H7 (cell line): ENCODE measurements at regions not wholly inside any gene's neighbourhood (a gene's known extent, or its start where the extent isn't known, plus 50 kb on each side); places are given as distances from the start of the nearest gene placed in this dataset.

Source experiments
- DNase-seq: peaks from one replicate; pipeline ENCODE4 v3.0.0; 2012
- H3K27me3 ChIP-seq: 2 replicates; pipeline ENCODE4 v1.6.0; 2011; ENCODE audit warnings: mild to moderate bottlenecking, low read length; ENCODE audit not compliant: control insufficient read depth, insufficient read depth
- H3K36me3 ChIP-seq: replicated peaks from 2 replicates; pipeline ENCODE4 v1.5.1; 2011; ENCODE audit warnings: low read length; ENCODE audit not compliant: control insufficient read depth, insufficient read depth
- H3K4me3 ChIP-seq: 2 replicates; pipeline ENCODE4 v1.5.1; 2011; ENCODE audit warnings: low read depth, mild to moderate bottlenecking, control low read depth, low read length, moderate library complexity; ENCODE audit not compliant: insufficient read depth

DNA sequence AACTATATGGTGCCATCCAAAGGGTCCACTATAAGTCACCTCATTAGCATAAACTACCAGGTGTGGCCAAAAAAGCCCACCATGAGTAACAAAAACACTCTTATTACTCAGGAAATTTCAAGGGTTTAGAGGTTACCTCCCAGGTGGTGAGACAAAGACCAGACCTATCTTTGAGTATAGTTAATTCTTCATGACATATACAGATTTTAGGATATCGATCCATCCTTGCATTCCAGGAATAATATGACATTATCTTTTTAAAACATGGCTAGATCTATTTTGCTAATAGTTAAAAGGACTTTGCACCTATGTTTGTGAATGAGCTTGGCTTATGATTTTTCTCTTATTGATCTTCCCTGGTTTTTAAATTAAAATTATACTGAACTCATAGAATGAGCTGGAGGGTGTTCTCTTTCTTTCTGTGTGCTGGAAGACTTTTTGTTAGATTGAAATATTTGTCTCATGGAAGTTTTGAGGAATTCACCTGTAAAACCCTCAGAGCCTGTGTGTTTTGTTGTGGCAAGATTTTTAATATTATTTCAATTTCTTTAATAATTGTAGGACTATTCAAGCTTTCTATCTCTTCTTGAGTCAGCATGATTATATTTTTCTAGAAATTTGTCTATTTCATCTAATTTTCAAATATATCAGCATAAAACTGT is 138.7 kb upstream of the SLC45A1 start:
- DNase-seq = no peak
- no peaks in the 10 kb centered on the region for H3K27me3 ChIP-seq
- H3K4me3 ChIP-seq = no peak overlapping the region
- H3K36me3 ChIP-seq = no peaks in the 10 kb centered on the region

GRCh38 chr1:8176279-8176678 is 141.6 kb upstream of the SLC45A1 start:
- no peak overlapping the region for H3K4me3 ChIP-seq
- DNase-seq = no peak
- no peaks in the 10 kb centered on the region for H3K27me3 ChIP-seq
- no peaks in the 10 kb centered on the region for H3K36me3 ChIP-seq

DNA sequence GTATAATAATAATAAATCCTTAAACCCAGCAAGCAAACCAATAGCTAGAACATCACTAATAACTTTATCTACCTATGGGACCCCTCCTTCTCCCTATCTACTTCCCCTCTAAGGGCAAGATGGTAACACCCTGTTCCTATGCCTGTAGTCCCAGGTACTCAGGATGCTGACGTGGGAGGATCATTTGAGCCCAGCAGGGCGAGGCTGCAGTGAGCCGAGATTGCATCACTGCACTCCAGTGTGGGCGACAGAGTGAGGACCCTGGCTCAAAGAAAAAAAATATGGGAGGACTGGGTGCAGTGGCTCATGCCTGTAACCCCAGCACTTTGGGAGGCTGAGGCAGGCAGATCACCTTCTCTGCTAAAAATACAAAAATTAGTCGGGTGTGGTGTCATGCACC is 143.1 kb upstream of the SLC45A1 start:
- H3K27me3 ChIP-seq = no peaks in the 10 kb centered on the region
- DNase-seq = no peak
- H3K36me3 ChIP-seq = no peaks in the 10 kb centered on the region
- no peak overlapping the region for H3K4me3 ChIP-seq

DNA sequence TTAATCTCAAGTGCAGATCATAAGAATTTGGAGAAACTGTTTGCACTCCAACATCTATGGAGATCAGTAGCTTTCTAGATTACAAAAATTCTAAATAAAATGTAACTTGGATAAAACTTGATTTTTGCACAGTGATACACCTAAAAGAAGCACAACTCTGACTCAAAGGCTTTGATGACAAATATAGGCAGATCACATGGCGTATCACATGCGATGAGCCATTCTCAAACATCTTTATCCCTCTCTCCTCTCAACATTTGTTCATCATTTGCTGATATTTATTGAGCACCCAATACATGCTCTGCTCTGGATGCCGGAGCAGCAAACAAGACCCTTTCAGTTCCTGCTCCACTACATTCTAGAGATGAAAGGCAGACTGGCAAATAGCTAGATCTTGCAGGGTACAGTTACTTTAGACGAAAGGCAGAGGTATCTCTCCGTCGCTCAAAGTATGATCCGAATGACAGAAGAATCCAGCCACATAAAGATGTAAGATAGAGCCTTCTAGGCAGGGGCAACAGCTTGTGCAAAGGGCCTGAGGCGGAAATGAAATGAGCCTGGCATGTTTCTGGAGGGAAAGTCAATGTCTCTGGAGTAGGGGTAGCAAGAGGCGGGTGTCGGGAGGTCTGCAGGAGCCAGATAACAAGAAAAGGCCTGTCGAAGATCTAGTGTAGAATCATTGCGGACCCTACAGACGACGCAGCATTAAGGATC is 145.8 kb upstream of the ERRFI1 start:
- Histone ChIP-seq H3K27me3 (no peaks in the 10 kb centered on the region), H3K4me3 (no peak overlapping the region), H3K36me3 (no peaks in the 10 kb centered on the region)
- no peak for DNase-seq

- H3K4me3 ChIP-seq = no peak overlapping the region
- no peak for DNase-seq
- H3K36me3 ChIP-seq = no peaks in the 10 kb centered on the region
- no peaks in the 10 kb centered on the region for H3K27me3 ChIP-seq
Measured at GRCh38 chr1:8170059-8170835, 144.1 kb upstream of the ERRFI1 start.

DNA sequence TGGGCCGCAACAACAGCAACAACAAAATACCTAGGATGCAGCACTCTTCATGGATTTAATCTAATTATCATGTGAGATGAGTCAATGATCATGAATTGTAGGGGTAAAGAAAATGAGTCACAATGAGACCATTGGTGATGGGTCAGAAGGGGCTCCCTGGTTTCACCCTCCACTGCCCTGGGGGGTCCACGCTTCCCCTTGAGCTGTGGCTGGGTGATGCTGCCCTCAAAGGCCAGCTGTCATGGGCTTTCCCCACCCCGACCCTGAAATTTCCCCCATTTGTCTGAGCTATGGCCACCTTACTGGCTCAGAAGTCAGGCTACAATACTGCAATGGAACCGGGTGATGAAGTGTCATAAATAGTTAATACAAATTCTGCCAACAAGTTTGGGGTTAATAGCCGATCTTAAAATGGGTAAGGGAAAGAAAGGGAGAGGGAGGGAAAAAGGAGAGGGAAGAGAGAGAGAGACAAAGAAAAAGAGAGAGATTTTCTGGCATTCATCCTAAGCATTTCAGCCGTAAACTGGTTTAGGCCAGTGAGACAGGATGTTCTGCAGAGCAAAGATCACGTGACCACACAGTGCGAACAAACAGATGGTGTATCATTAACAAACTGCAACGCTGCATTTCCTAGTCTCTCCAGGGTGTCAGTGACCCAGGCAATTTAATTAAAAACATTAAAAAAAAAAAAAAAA is 143.4 kb upstream of the ERRFI1 start:
- H3K36me3 ChIP-seq = no peaks in the 10 kb centered on the region
- no peak for DNase-seq

GRCh38 chr1:8167936-8168335 is 141.8 kb upstream of the ERRFI1 start:
- no peak for DNase-seq
- Histone ChIP-seq H3K36me3 (no peaks in the 10 kb centered on the region), H3K4me3 (no peak overlapping the region), H3K27me3 (no peaks in the 10 kb centered on the region)

More for the DNA sequence above, 143.4 kb upstream of the ERRFI1 start:
- Histone ChIP-seq H3K27me3 (no peaks in the 10 kb centered on the region), H3K4me3 (no peak overlapping the region)

DNA sequence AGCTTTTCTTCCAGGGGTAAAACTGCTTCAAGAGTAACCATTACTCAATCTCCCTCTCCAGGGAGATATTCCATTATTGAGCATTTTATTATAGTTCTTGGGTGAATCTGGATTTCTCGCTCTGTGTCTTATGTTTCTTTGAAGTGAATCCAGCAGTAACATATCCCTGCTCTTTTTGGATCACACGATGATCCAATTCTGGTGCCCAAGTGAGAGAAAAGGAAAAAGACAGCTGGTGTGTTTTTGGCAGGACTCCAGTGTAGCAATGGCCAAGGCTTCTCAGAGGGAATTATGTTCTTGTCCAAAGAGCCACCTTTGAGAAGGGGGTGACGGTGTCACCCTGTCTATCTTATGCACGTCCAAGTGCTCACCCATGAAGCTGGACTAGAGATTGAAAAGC is 140.3 kb upstream of the ERRFI1 start:
- H3K36me3 ChIP-seq = no peaks in the 10 kb centered on the region
- no peak overlapping the region for H3K4me3 ChIP-seq
- no peaks in the 10 kb centered on the region for H3K27me3 ChIP-seq
- no peak for DNase-seq

DNA sequence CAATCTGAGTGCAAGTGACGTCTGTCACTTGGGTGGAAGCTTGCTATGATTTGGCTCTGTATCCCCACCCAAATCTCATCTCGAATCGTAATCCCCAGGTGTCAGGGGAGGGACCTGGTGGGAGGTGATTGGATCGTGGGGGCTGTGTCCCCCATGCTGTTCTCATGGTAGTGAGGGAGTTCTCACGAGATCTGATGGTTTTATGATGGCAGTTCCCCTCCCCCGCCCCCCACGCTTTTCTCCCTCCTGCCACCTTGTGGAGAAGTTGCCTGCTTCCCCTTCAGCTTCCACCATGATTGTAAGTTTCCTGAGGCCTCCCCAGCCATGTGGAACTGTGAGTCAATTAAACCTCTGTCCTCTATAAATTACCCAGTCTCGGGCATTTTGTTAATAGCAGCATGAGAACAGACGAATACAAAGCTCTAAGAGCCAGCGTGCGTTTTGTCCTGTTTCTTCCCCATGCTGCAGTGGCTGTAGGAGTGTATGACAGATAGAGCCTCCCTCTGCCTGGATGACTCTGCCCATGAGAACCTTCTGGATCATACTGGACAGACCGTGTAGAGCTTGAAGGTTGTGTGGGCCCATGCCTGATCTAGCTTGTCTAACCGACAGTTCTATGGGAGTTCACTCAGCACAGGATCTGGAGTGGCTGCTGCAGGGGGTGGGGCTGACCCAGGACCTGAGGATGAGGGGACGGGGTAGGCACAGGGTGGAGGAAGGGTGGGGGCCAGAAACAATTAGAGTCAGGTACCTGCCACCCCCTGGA is 139.7 kb upstream of the ERRFI1 start:
- H3K4me3 ChIP-seq = no peak overlapping the region
- H3K36me3 ChIP-seq = no peaks in the 10 kb centered on the region
- H3K27me3 ChIP-seq = no peaks in the 10 kb centered on the region
- DNase-seq = no peak

DNA sequence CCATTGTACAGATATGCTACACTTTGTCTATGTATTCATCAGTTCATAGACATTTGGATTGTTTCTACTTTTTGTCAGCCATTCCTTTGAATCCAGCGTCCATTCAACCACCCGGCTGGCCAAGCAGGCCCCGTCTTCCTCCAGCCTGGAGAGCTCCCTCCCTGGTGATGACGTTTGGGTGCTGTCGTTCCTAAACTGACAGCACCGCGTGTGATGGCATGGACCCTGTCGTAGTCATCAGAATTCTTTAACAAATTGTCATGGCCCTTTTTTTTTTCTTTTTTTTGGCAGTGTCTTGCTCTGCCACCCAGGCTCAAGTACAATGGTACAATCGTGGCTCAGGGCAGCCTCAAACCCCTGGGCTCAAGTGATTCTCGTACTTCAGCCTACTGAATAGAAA is 138.6 kb upstream of the ERRFI1 start:
- no peak for DNase-seq
- Histone ChIP-seq H3K4me3 (no peak overlapping the region), H3K36me3 (no peaks in the 10 kb centered on the region), H3K27me3 (no peaks in the 10 kb centered on the region)

DNA sequence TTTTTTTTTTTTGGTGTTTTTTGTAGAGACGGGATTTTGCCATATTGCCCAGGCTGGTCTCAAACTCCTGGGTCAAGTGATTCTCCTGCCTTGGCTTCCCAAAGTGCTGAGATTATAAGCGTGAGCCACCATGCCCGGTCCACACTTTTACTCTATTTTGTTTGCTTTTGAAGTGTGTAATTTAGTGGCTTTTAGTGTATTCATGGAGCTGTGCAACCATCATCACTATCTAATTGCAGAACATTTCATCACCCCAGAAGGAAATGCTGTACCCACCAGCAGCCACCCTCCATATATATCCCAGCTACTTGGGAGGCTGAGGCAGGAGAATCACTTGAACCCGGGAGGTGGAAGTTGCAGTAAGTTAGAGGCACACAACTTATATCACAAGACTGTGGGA is 136.9 kb upstream of the ERRFI1 start:
- H3K27me3 ChIP-seq = no peaks in the 10 kb centered on the region
- H3K4me3 ChIP-seq = no peak overlapping the region
- no peak for DNase-seq
- H3K36me3 ChIP-seq = no peaks in the 10 kb centered on the region

DNA sequence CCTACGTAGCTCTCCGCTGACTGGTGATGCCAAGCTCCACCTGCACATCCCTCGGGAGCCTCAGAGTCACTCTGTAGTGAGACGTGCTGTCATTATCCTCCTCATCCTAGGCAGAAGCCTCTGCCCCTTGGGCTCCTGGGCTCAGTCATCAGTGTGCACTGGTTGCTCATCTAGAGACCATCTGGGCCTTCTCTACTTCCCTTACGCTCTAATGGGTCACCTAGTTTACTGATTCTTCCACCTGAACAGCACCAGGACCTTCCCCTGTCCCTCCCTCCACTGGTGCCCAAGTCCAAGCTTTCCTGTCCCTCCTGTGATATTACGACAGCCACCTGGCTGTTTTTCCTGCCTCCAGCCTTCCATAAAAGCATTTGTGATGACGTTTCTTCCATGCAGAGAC is 136.1 kb upstream of the ERRFI1 start:
- Histone ChIP-seq H3K36me3 (no peaks in the 10 kb centered on the region), H3K27me3 (no peaks in the 10 kb centered on the region), H3K4me3 (no peak overlapping the region)
- DNase-seq = no peak

DNA sequence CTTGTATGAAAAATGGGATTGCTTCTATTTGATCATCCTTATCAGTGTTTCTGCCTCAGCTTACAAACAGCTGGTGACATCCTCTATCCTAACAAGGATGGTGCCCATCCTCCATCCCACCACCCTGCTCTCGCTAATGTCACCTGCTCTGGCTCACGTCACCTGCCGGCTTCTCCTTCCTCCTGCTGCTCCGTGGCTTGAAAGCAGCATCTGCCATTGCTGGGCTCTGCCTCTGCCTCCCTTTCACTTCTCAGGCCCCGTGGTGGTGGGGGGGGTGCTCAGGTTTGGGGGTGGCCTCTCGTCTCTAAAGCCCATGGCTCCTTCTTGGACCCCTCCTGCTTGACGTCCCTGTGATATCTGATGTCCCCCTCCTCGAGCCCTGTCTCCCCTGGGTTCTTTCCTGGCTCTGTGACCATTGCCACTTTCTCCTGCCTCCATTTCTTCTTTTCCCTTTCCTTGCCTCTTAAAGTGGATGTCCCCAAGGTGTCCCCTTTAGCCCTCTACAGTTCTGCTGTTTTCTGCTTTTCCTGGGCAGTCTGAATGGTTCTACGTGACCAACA is 135.5 kb upstream of the ERRFI1 start:
- H3K36me3 ChIP-seq = no peaks in the 10 kb centered on the region
- H3K4me3 ChIP-seq = no peak overlapping the region
- H3K27me3 ChIP-seq = no peaks in the 10 kb centered on the region
- no peak for DNase-seq
